HL-60 (cell line): ENCODE measurements at regions not wholly inside any gene's neighbourhood (a gene's known extent, or its start where the extent isn't known, plus 50 kb on each side); places are given as distances from the start of the nearest gene placed in this dataset.

Experiments
- CTCF ChIP-seq: IDR thresholded peaks from one replicate; pipeline ENCODE4 v1.5.1; 2011; ENCODE audit warnings: low read length, control low read depth, inconsistent platforms; ENCODE audit not compliant: insufficient read depth
- POLR2AphosphoS5 ChIP-seq: IDR thresholded peaks from 2 replicates; pipeline ENCODE4 v1.6.1; 2012; ENCODE audit warnings: low read depth
- REST ChIP-seq: IDR thresholded peaks from 2 replicates; pipeline ENCODE4 v1.6.1; 2012; ENCODE audit warnings: low read depth; ENCODE audit not compliant: insufficient replicate concordance

- no peak for TF ChIP-seq CTCF
- TF ChIP-seq POLR2AphosphoS5: no peak
- no peak for TF ChIP-seq REST
These were observed 85.4 kb downstream of the TLR5 start for GRCh38 chr1:223057569-223058093.
